B cell (primary cell): ENCODE measurements at regions not wholly inside any gene's neighbourhood (a gene's known extent, or its start where the extent isn't known, plus 50 kb on each side); places are given as distances from the start of the nearest gene placed in this dataset.

Experiments
- EZH2 ChIP-seq: IDR thresholded peaks from 2 replicates; pipeline ENCODE4 v1.6.1; 2012; ENCODE audit warnings: borderline replicate concordance, low read depth, mild to moderate bottlenecking, moderate library complexity, low read length; ENCODE audit not compliant: insufficient read depth, poor library complexity, severe bottlenecking
- TF ChIP-seq, protein P1 (sequence below): fragments of 200-600 bp; IDR thresholded peaks from one replicate; pipeline ENCODE4 v1.8.0; 2022; ENCODE audit warnings: antibody characterized with exemption, mild to moderate bottlenecking

DNA sequence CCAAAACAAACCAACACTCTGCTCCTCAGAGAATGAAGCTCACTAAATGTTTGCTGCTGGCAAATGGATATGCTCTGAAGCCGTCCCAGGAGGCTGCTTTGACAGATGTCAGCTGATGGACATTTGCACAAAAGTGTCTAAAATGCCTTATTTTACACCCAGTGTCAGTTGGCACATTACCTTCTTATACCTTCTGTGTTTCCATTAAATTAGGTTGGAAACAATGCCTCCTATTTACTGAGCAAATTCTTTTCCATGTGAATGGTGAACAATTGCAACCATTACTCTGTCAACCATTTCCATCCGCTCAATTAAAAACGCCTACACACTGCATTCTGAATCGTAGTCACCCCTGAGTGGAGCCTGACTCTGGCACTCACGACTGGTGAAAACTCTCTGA is 1679.9 kb upstream of the FLRT2 start:
- TF ChIP-seq, protein P1, sequence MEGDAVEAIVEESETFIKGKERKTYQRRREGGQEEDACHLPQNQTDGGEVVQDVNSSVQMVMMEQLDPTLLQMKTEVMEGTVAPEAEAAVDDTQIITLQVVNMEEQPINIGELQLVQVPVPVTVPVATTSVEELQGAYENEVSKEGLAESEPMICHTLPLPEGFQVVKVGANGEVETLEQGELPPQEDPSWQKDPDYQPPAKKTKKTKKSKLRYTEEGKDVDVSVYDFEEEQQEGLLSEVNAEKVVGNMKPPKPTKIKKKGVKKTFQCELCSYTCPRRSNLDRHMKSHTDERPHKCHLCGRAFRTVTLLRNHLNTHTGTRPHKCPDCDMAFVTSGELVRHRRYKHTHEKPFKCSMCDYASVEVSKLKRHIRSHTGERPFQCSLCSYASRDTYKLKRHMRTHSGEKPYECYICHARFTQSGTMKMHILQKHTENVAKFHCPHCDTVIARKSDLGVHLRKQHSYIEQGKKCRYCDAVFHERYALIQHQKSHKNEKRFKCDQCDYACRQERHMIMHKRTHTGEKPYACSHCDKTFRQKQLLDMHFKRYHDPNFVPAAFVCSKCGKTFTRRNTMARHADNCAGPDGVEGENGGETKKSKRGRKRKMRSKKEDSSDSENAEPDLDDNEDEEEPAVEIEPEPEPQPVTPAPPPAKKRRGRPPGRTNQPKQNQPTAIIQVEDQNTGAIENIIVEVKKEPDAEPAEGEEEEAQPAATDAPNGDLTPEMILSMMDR: no peak
- no peak for TF ChIP-seq EZH2
